Breast epithelium (tissue), 3 donors: ENCODE measurements at regions not wholly inside any gene's neighbourhood (a gene's known extent, or its start where the extent isn't known, plus 50 kb on each side); places are given as distances from the start of the nearest gene placed in this dataset.

Source experiments
- POLR2A ChIP-seq: fragments of 450-650 bp; IDR thresholded peaks from one replicate; pipeline ENCODE4 v1.6.1; 2016; ENCODE audit warnings: antibody characterized with exemption, mild to moderate bottlenecking, moderate library complexity
- TF ChIP-seq, protein P1 (sequence below), 3 donors: fragments of 450-650 bp; IDR thresholded peaks; one replicate each; pipeline ENCODE4 v1.5.1; 2016 to 2017; ENCODE audit warnings: antibody characterized with exemption in 3 of 3, mild to moderate bottlenecking in 3 of 3, moderate library complexity in 3 of 3

DNA sequence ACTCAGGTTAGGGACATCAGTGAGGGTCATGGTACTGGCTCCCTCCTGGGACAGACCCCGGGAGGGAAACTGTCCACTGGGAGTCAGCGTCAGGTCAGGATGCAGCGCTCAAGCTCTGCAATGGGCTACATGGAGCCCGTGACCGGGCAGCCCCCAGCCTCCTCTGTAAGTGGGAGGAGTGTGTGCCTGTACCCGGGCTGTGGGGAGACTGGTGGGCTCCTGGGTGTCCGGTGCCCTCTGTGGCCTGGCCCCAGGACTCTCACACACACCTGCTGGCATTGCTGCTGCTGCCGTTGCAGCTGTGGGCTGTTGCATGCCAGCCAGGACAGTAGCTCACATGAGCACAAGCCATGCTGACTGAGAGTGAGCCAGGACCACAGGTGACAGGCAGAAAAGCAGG is 630.3 kb downstream of the TBC1D22A start:
- TF ChIP-seq, protein P1, sequence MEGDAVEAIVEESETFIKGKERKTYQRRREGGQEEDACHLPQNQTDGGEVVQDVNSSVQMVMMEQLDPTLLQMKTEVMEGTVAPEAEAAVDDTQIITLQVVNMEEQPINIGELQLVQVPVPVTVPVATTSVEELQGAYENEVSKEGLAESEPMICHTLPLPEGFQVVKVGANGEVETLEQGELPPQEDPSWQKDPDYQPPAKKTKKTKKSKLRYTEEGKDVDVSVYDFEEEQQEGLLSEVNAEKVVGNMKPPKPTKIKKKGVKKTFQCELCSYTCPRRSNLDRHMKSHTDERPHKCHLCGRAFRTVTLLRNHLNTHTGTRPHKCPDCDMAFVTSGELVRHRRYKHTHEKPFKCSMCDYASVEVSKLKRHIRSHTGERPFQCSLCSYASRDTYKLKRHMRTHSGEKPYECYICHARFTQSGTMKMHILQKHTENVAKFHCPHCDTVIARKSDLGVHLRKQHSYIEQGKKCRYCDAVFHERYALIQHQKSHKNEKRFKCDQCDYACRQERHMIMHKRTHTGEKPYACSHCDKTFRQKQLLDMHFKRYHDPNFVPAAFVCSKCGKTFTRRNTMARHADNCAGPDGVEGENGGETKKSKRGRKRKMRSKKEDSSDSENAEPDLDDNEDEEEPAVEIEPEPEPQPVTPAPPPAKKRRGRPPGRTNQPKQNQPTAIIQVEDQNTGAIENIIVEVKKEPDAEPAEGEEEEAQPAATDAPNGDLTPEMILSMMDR (IDR thresholded peaks at IDR 0.05) = no peak
- no peak for TF ChIP-seq POLR2A
